ENCODE measurements at regions not wholly inside any gene's neighbourhood (a gene's known extent, or its start where the extent isn't known, plus 50 kb on each side); places are given as distances from the start of the nearest gene placed in this dataset.

GRCh38 chr10:111354859-111355258 lies 278.0 kb downstream of the ADRA2A start:
- H3K9me3 ChIP-seq (replicated peaks in 1 of 3): no peaks in the 10 kb centered on the region
- H3K4me1 ChIP-seq (replicated peaks in 1 of 2): no peaks in the 10 kb centered on the region
- no peaks in the 10 kb centered on the region for H3K27me3 ChIP-seq
- intact Hi-C loops (cut with DNase I): no loop called here
- no peak overlapping the region for H3K27ac ChIP-seq
- 94 to 96% (median 96%) methylated on average over 1 of the region's 1 CpG for WGBS, 4 donors
- no peaks in the 10 kb centered on the region for H3K36me3 ChIP-seq (replicated peaks in 1 of 2)
- no peak overlapping the region for H3K4me3 ChIP-seq
- TF ChIP-seq, protein P1, sequence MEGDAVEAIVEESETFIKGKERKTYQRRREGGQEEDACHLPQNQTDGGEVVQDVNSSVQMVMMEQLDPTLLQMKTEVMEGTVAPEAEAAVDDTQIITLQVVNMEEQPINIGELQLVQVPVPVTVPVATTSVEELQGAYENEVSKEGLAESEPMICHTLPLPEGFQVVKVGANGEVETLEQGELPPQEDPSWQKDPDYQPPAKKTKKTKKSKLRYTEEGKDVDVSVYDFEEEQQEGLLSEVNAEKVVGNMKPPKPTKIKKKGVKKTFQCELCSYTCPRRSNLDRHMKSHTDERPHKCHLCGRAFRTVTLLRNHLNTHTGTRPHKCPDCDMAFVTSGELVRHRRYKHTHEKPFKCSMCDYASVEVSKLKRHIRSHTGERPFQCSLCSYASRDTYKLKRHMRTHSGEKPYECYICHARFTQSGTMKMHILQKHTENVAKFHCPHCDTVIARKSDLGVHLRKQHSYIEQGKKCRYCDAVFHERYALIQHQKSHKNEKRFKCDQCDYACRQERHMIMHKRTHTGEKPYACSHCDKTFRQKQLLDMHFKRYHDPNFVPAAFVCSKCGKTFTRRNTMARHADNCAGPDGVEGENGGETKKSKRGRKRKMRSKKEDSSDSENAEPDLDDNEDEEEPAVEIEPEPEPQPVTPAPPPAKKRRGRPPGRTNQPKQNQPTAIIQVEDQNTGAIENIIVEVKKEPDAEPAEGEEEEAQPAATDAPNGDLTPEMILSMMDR (IDR thresholded peaks at IDR 0.05): no peak
- no peak for TF ChIP-seq POLR2A (IDR thresholded peaks at IDR 0.05)
- no peak for DNase-seq

DNA sequence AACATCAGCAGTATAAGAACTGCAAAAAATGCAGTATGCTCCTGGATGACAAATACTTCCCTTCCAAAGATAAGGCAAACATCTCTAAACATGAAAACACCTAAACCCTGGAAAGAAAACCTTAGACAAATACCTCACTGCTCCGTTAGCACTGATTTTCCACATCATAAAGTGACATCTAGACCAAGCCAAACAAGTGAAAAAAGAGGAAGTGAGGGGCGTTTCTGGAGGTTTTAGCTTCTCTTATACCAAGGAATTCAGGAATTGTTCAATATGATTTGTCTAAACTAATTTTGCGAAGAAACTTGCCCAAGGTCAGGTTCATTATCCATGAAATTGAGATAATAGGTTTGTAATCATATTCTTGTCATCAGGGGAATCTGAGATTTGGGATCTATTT lies 279.7 kb downstream of the ADRA2A start:
- H3K9me3 ChIP-seq (replicated peaks in 1 of 3): no peaks in the 10 kb centered on the region
- H3K4me3 ChIP-seq: no peak overlapping the region
- no peak overlapping the region for H3K27ac ChIP-seq
- DNase-seq: no peak
- H3K27me3 ChIP-seq: no peaks in the 10 kb centered on the region
- intact Hi-C loops (cut with DNase I): no loop called here
- TF ChIP-seq, protein P1 (IDR thresholded peaks at IDR 0.05): no peak
- no peak for TF ChIP-seq POLR2A (IDR thresholded peaks at IDR 0.05)
- H3K4me1 ChIP-seq (replicated peaks in 1 of 2): no peaks in the 10 kb centered on the region
- no peaks in the 10 kb centered on the region for H3K36me3 ChIP-seq (replicated peaks in 1 of 2)
- 45 to 60% (median 47%) methylated on average over 3 of the region's 3 CpGs for WGBS, 4 donors

DNA sequence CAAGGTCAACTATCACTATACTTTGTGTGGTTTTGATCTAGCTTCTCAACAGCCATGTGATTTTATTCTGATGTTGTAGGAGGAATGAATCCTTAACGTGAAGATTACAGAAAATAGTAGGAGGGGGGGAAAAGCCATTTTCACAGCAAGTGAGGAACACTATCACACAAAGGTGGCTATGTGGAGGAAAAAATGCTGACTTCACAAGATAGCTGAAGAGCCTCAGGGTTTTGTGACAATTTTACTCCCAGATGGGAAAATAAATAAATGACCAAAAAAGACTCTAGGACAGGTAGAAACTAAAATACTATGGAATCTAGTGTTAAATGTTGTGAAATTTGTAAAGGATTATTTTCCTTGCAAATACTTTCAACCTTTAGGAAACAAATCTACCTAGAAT lies 281.0 kb downstream of the ADRA2A start:
- no peaks in the 10 kb centered on the region for H3K4me1 ChIP-seq (replicated peaks in 1 of 2)
- no peak for DNase-seq
- 28 to 51% (median 45%) methylated on average over 1 of the region's 1 CpG for WGBS, 4 donors
- H3K9me3 ChIP-seq (replicated peaks in 1 of 3): no peaks in the 10 kb centered on the region
- H3K36me3 ChIP-seq (replicated peaks in 1 of 2): no peaks in the 10 kb centered on the region
- no peaks in the 10 kb centered on the region for H3K27me3 ChIP-seq
- no peak overlapping the region for H3K4me3 ChIP-seq
- TF ChIP-seq POLR2A (IDR thresholded peaks at IDR 0.05): no peak
- TF ChIP-seq, protein P1 (IDR thresholded peaks at IDR 0.05): no peak
- H3K27ac ChIP-seq: no peak overlapping the region
- intact Hi-C loops (cut with DNase I): no loop called here

DNA sequence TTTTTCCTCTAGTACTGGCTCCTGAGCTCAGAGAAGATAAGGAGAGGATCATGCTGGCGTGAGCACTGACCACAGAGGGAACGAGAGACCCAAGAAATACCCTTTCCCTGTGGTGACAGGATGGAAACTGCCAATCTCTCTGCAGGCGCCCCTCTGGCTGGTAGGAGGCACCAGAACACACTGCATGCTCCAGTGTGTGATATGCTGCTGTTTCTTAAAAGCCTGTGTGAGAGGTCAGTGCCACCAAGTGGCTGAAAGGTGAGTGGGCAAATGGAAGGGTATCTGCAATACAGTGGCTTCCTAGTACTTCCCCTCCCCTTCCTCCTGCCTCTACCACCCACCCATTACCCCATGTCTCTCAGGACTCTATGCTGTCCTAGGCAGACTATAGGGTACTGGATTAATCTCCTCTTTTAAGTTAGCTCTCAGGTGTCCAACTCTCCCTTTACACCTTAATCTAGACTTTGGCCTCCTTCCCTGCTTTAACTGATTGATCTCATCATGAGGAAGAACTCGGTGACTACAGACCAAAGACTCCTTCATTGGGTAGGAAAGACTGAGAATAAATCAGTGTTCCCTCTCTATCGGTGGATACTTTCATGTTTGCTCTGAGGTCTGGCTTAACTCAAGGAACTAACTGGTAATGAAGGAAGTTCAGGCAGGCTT lies 283.6 kb downstream of the ADRA2A start:
- TF ChIP-seq POLR2A (IDR thresholded peaks at IDR 0.05): no peak
- TF ChIP-seq, protein P1 (IDR thresholded peaks at IDR 0.05): peak; percentile 29 to 52 (median 50)
- intact Hi-C loops (cut with DNase I): loop anchor here in 1 of 2 donors (10.0 kb wide), 1 partner anchor 286 kb away; the partner anchor contains the start of gene ADRA2A
- no peak overlapping the region for H3K27ac ChIP-seq
- 31 to 48% (median 34%) methylated on average over 5 of the region's 5 CpGs for WGBS, 4 donors
- no peaks in the 10 kb centered on the region for H3K27me3 ChIP-seq
- no peaks in the 10 kb centered on the region for H3K9me3 ChIP-seq (replicated peaks in 1 of 3)
- peak; percentile 23 to 68 (median 34) for DNase-seq
- H3K4me3 ChIP-seq: no peak overlapping the region
- H3K4me1 ChIP-seq (replicated peaks in 1 of 2): no peaks in the 10 kb centered on the region
- H3K36me3 ChIP-seq (replicated peaks in 1 of 2): no peaks in the 10 kb centered on the region
